CD4-positive, alpha-beta T cell (primary cell): ENCODE measurements at regions not wholly inside any gene's neighbourhood (a gene's known extent, or its start where the extent isn't known, plus 50 kb on each side); places are given as distances from the start of the nearest gene placed in this dataset.

Experiments used
- ATAC-seq: fragments of 200-7000 bp; cut with Tn5 transposase; one replicate; pipeline ENCODE4 v1.10.0; 2022; ENCODE audit warnings: mild to moderate bottlenecking; ENCODE audit not compliant: poor library complexity
- CTCF ChIA-PET: fragments of 350-600 bp; sonication (Branson Sonifier 250); formaldehyde crosslinking; loops from one replicate; lab custom pipeline; 2021; ENCODE audit warnings: antibody characterized with exemption, inconsistent platforms; lab: Charles Lee
- POLR2A ChIA-PET: fragments of 350-600 bp; sonication (Branson Sonifier 250); formaldehyde crosslinking; loops from one replicate; lab custom pipeline; 2021; ENCODE audit warnings: antibody characterized with exemption, inconsistent platforms; lab: Charles Lee
- DNase-seq, 14 experiments: peaks; one replicate each; pipeline ENCODE4 v3.0.0-alpha.2; 2013 to 2020; ENCODE audit warnings: mixed read lengths in 2 of 14
- H3K27ac ChIP-seq, 2 donors: one replicate each; pipeline versions ENCODE4 v1.5.1 to v1.7.0; 2013; ENCODE audit warnings: low read length in 2 of 2, low read depth in 1 of 2, mild to moderate bottlenecking in 1 of 2
- H3K27me3 ChIP-seq, 2 experiments: 1 replicate in 1 of 2; 2 replicates in 1 of 2; pipeline versions ENCODE4 v1.6.1 to v1.7.0; 2013; ENCODE audit warnings: low read length in 2 of 2, control low read depth in 1 of 2, mild to moderate bottlenecking in 1 of 2, moderate library complexity in 1 of 2; ENCODE audit not compliant: insufficient read depth in 2 of 2, control insufficient read depth in 1 of 2
- H3K36me3 ChIP-seq: one replicate; pipeline ENCODE4 v1.6.1; 2013; ENCODE audit warnings: low read length, control low read depth; ENCODE audit not compliant: insufficient read depth
- H3K4me1 ChIP-seq: one replicate; pipeline ENCODE4 v1.6.1; 2013; ENCODE audit warnings: low read length, control low read depth; ENCODE audit not compliant: insufficient read depth
- H3K4me3 ChIP-seq: one replicate; pipeline ENCODE4 v1.5.1; 2013; ENCODE audit warnings: mild to moderate bottlenecking, low read length, moderate library complexity
- H3K9me3 ChIP-seq, 2 experiments: 1 replicate in 1 of 2; 2 replicates in 1 of 2; pipeline versions ENCODE4 v1.6.1 to v1.7.0; 2013; ENCODE audit warnings: low read length in 2 of 2, mild to moderate bottlenecking in 2 of 2, control low read depth in 1 of 2, moderate library complexity in 1 of 2; ENCODE audit not compliant: control insufficient read depth in 1 of 2, insufficient read depth in 1 of 2
- H3K27ac Mint-ChIP-seq: one replicate; pipeline ENCODE4 v1.8.0; 2020; ENCODE audit warnings: mixed read lengths
- H3K27me3 Mint-ChIP-seq: one replicate; pipeline ENCODE4 v1.8.0; 2021; ENCODE audit warnings: mixed read lengths
- H3K36me3 Mint-ChIP-seq: one replicate; pipeline ENCODE4 v1.8.0; 2021; ENCODE audit warnings: low read depth, mixed read lengths
- H3K4me1 Mint-ChIP-seq: one replicate; pipeline ENCODE4 v1.8.0; 2021; ENCODE audit warnings: low read depth, mixed read lengths
- H3K4me3 Mint-ChIP-seq: one replicate; pipeline ENCODE4 v1.8.0; 2020; ENCODE audit warnings: mild to moderate bottlenecking, mixed read lengths
- H3K9me3 Mint-ChIP-seq: one replicate; pipeline ENCODE4 v1.8.0; 2020; ENCODE audit warnings: mixed read lengths
- CTCF ChIP-seq: fragments of 200-600 bp; IDR thresholded peaks from one replicate; pipeline ENCODE4 v1.8.0; 2022; ENCODE audit warnings: antibody characterized with exemption, mild to moderate bottlenecking
- intact Hi-C, 2 experiments: fragments of 100-400 bp; cut with DNase I in 1 of 2; cut with micrococcal nuclease in 1 of 2; formaldehyde crosslinking; loops; one replicate each; pipeline versions ENCODE4 v1.15.1 to v1.9.0; 2023 to 2025; cut with DNase I, micrococcal nuclease

- H3K9me3 Mint-ChIP-seq = no peaks in the 10 kb centered on the region
- H3K36me3 ChIP-seq = no peaks in the 10 kb centered on the region
- no peaks in the 10 kb centered on the region for H3K36me3 Mint-ChIP-seq
- ChIA-PET CTCF (no interaction called here), POLR2A (no interaction called here)
- H3K4me3 ChIP-seq = no peak overlapping the region
- H3K27me3 Mint-ChIP-seq = no peaks in the 10 kb centered on the region
- H3K4me1 ChIP-seq = no peaks in the 10 kb centered on the region
- peaks cover 0 to 4% of the 10 kb centered on the region in 2 experiments for H3K9me3 ChIP-seq
- no peaks in the 10 kb centered on the region for H3K4me1 Mint-ChIP-seq
- no peaks in the 10 kb centered on the region for H3K27me3 ChIP-seq
- TF ChIP-seq CTCF = no peak
- intact Hi-C loops = no loop called here
- H3K27ac ChIP-seq = no peak overlapping the region
- no peak for DNase-seq
- ATAC-seq = no peak
- no peak overlapping the region for H3K27ac Mint-ChIP-seq
- no peak overlapping the region for H3K4me3 Mint-ChIP-seq
Measured at GRCh38 chr1:194273660-194274059, 1087.2 kb upstream of the B3GALT2 start.

- Mint-ChIP-seq H3K27ac (no peak overlapping the region), H3K9me3 (no peaks in the 10 kb centered on the region), H3K4me3 (no peak overlapping the region), H3K4me1 (no peaks in the 10 kb centered on the region), H3K27me3 (no peaks in the 10 kb centered on the region), H3K36me3 (peaks cover 12% of the 10 kb centered on the region)
- ChIA-PET CTCF (no interaction called here), POLR2A (no interaction called here)
- Histone ChIP-seq H3K27ac (no peak overlapping the region), H3K36me3 (no peaks in the 10 kb centered on the region), H3K9me3 (peaks cover 0 to 5% of the 10 kb centered on the region in 2 experiments), H3K4me3 (no peak overlapping the region), H3K4me1 (no peaks in the 10 kb centered on the region), H3K27me3 (no peaks in the 10 kb centered on the region)
- no peak for ATAC-seq
- DNase-seq = no peak
- TF ChIP-seq CTCF = no peak
- intact Hi-C loops = no loop called here
Measured at GRCh38 chr1:194268839-194269238, 1082.4 kb upstream of the B3GALT2 start.

GRCh38 chr1:194267021-194267420 is 1080.6 kb upstream of the B3GALT2 start:
- Histone ChIP-seq H3K9me3 (peaks cover 0 to 7% of the 10 kb centered on the region in 2 experiments), H3K36me3 (no peaks in the 10 kb centered on the region), H3K27ac (no peak overlapping the region), H3K27me3 (no peaks in the 10 kb centered on the region), H3K4me3 (no peak overlapping the region), H3K4me1 (no peaks in the 10 kb centered on the region)
- intact Hi-C loops = no loop called here
- ChIA-PET POLR2A (interaction anchor here (0.6 kb wide), 1 partner anchor 49 kb away, joined by 4 read pairs; no protein-coding TSS in a partner anchor), CTCF (no interaction called here)
- no peak overlapping the region for H3K4me3 Mint-ChIP-seq
- H3K27me3 Mint-ChIP-seq = no peaks in the 10 kb centered on the region
- no peak for ATAC-seq
- H3K27ac Mint-ChIP-seq = no peak overlapping the region
- H3K4me1 Mint-ChIP-seq = no peaks in the 10 kb centered on the region
- no peak for DNase-seq
- peaks cover 19% of the 10 kb centered on the region for H3K36me3 Mint-ChIP-seq
- H3K9me3 Mint-ChIP-seq = peaks cover 5% of the 10 kb centered on the region
- no peak for TF ChIP-seq CTCF
